Rectal smooth muscle tissue (tissue), 1 donor: ENCODE measurements at regions not wholly inside any gene's neighbourhood (a gene's known extent, or its start where the extent isn't known, plus 50 kb on each side); places are given as distances from the start of the nearest gene placed in this dataset.
"Not testable (repeated sequence)": the region's sequence is repeated elsewhere in the genome, so short reads cannot be mapped to it uniquely, and the experiment has no call there.

Source experiments
- H3K27ac ChIP-seq: one replicate; pipeline ENCODE4 v1.7.0; 2013; ENCODE audit warnings: low read depth, low read length, inconsistent platforms
- H3K27me3 ChIP-seq: one replicate; pipeline ENCODE4 v1.7.0; 2013; ENCODE audit warnings: low read length; ENCODE audit not compliant: control insufficient read depth, insufficient read depth
- H3K36me3 ChIP-seq: one replicate; pipeline ENCODE4 v1.7.0; 2013; ENCODE audit warnings: low read length; ENCODE audit not compliant: control insufficient read depth, insufficient read depth
- H3K4me1 ChIP-seq: one replicate; pipeline ENCODE4 v1.7.0; 2013; ENCODE audit warnings: low read length; ENCODE audit not compliant: control insufficient read depth, insufficient read depth
- H3K4me3 ChIP-seq: one replicate; pipeline ENCODE4 v1.7.0; 2013; ENCODE audit warnings: low read length
- H3K9ac ChIP-seq: one replicate; pipeline ENCODE4 v1.7.0; 2013; ENCODE audit warnings: low read length

- H3K4me1 ChIP-seq = no peaks in the 10 kb centered on the region
- H3K27ac ChIP-seq = no peak overlapping the region
- H3K27me3 ChIP-seq = no peaks in the 10 kb centered on the region
- H3K4me3 ChIP-seq = no peak overlapping the region
- no peak overlapping the region for H3K9ac ChIP-seq
- H3K36me3 ChIP-seq = no peaks in the 10 kb centered on the region
Observed at GRCh38 chr6:98352348-98352747, 482.0 kb upstream of the POU3F2 start.

- H3K36me3 ChIP-seq = no peaks in the 10 kb centered on the region
- H3K9ac ChIP-seq = no peak overlapping the region
- H3K4me1 ChIP-seq = no peaks in the 10 kb centered on the region
- no peaks in the 10 kb centered on the region for H3K27me3 ChIP-seq
- no peak overlapping the region for H3K27ac ChIP-seq
- no peak overlapping the region for H3K4me3 ChIP-seq
Observed at GRCh38 chr6:98358173-98358572, 476.2 kb upstream of the POU3F2 start.

GRCh38 chr6:98366371-98366770 is 468.0 kb upstream of the POU3F2 start:
- no peak overlapping the region for H3K9ac ChIP-seq
- H3K4me3 ChIP-seq = no peak overlapping the region

GRCh38 chr6:98380589-98380988 is 453.8 kb upstream of the POU3F2 start:
- Histone ChIP-seq H3K36me3 (no peaks in the 10 kb centered on the region), H3K9ac (no peak overlapping the region), H3K4me1 (no peaks in the 10 kb centered on the region), H3K27ac (no peak overlapping the region), H3K27me3 (no peaks in the 10 kb centered on the region), H3K4me3 (no peak overlapping the region)

More at GRCh38 chr6:98366371-98366770, 468.0 kb upstream of the POU3F2 start:
- H3K27ac ChIP-seq = no peak overlapping the region
- no peaks in the 10 kb centered on the region for H3K4me1 ChIP-seq
- H3K27me3 ChIP-seq = no peaks in the 10 kb centered on the region
- H3K36me3 ChIP-seq = no peaks in the 10 kb centered on the region

- H3K27ac ChIP-seq = no peak overlapping the region
- no peaks in the 10 kb centered on the region for H3K4me1 ChIP-seq
- no peak overlapping the region for H3K4me3 ChIP-seq
- H3K9ac ChIP-seq = no peak overlapping the region
- H3K27me3 ChIP-seq = no peaks in the 10 kb centered on the region
- no peaks in the 10 kb centered on the region for H3K36me3 ChIP-seq
Observed at GRCh38 chr6:98382246-98382645, 452.1 kb upstream of the POU3F2 start.

- no peak overlapping the region for H3K9ac ChIP-seq
- H3K36me3 ChIP-seq = no peaks in the 10 kb centered on the region
- no peaks in the 10 kb centered on the region for H3K27me3 ChIP-seq
- no peaks in the 10 kb centered on the region for H3K4me1 ChIP-seq
- no peak overlapping the region for H3K27ac ChIP-seq
- H3K4me3 ChIP-seq = no peak overlapping the region
Observed at GRCh38 chr6:98384334-98384733, 450.0 kb upstream of the POU3F2 start.

- Histone ChIP-seq H3K36me3 (no peaks in the 10 kb centered on the region), H3K4me1 (no peaks in the 10 kb centered on the region), H3K9ac (no peak overlapping the region), H3K27me3 (no peaks in the 10 kb centered on the region), H3K4me3 (no peak overlapping the region), H3K27ac (no peak overlapping the region)
Observed at GRCh38 chr6:98384801-98385200, 449.6 kb upstream of the POU3F2 start.

- Histone ChIP-seq H3K4me1 (no peaks in the 10 kb centered on the region), H3K36me3 (no peaks in the 10 kb centered on the region), H3K27ac (no peak overlapping the region), H3K4me3 (no peak overlapping the region), H3K9ac (no peak overlapping the region), H3K27me3 (no peaks in the 10 kb centered on the region)
Observed at GRCh38 chr6:98395610-98396166, 438.7 kb upstream of the POU3F2 start.

- Histone ChIP-seq H3K9ac (no peak overlapping the region), H3K4me1 (no peaks in the 10 kb centered on the region), H3K4me3 (no peak overlapping the region), H3K27ac (no peak overlapping the region), H3K27me3 (no peaks in the 10 kb centered on the region), H3K36me3 (no peaks in the 10 kb centered on the region)
Observed at GRCh38 chr6:98416027-98416426, 418.3 kb upstream of the POU3F2 start.

GRCh38 chr6:98416497-98417158 is 417.7 kb upstream of the POU3F2 start:
- H3K4me3 ChIP-seq, H3K27me3 ChIP-seq, H3K27ac ChIP-seq, H3K36me3 ChIP-seq, H3K4me1 ChIP-seq, H3K9ac ChIP-seq: not testable (repeated sequence)

- no peak overlapping the region for H3K4me3 ChIP-seq
- H3K27ac ChIP-seq = no peak overlapping the region
- H3K4me1 ChIP-seq = no peaks in the 10 kb centered on the region
- H3K27me3 ChIP-seq = no peaks in the 10 kb centered on the region
- no peaks in the 10 kb centered on the region for H3K36me3 ChIP-seq
- H3K9ac ChIP-seq = no peak overlapping the region
Observed at GRCh38 chr6:98433325-98434056, 400.9 kb upstream of the POU3F2 start.

GRCh38 chr6:98443633-98444032 is 390.7 kb upstream of the POU3F2 start:
- Histone ChIP-seq H3K27ac (no peak overlapping the region), H3K4me1 (no peaks in the 10 kb centered on the region), H3K9ac (no peak overlapping the region), H3K36me3 (no peaks in the 10 kb centered on the region), H3K4me3 (no peak overlapping the region), H3K27me3 (no peaks in the 10 kb centered on the region)

GRCh38 chr6:98452685-98453084 is 381.7 kb upstream of the POU3F2 start:
- H3K4me1 ChIP-seq = no peaks in the 10 kb centered on the region
- H3K27ac ChIP-seq = no peak overlapping the region
- H3K36me3 ChIP-seq = no peaks in the 10 kb centered on the region
- H3K4me3 ChIP-seq = no peak overlapping the region
- H3K27me3 ChIP-seq = no peaks in the 10 kb centered on the region
- no peak overlapping the region for H3K9ac ChIP-seq
